Ishikawa (cell line): ENCODE measurements at regions not wholly inside any gene's neighbourhood (a gene's known extent, or its start where the extent isn't known, plus 50 kb on each side); places are given as distances from the start of the nearest gene placed in this dataset.

Experiments used
- CEBPB ChIP-seq: IDR thresholded peaks from 2 replicates; pipeline ENCODE4 v1.6.1; 2012
- EP300 ChIP-seq: IDR thresholded peaks from 2 replicates; pipeline ENCODE4 v1.6.1; 2012; ENCODE audit warnings: borderline replicate concordance
- FOXM1 ChIP-seq: IDR thresholded peaks from 2 replicates; pipeline ENCODE4 v1.6.1; 2012; ENCODE audit warnings: low read depth, borderline replicate concordance
- MAX ChIP-seq: IDR thresholded peaks from 2 replicates; pipeline ENCODE4 v1.6.1; 2012
- TEAD4 ChIP-seq: IDR thresholded peaks from 2 replicates; pipeline ENCODE4 v1.6.1; 2012

- no peak for TF ChIP-seq FOXM1
- no peak for TF ChIP-seq EP300
- TF ChIP-seq MAX: no peak
- no peak for TF ChIP-seq CEBPB
- TF ChIP-seq TEAD4: no peak
Measured at GRCh38 chr11:127803755-127804154, 783.6 kb downstream of the ETS1 start.
